Thyroid gland (tissue), 4 donors: ENCODE measurements at regions not wholly inside any gene's neighbourhood (a gene's known extent, or its start where the extent isn't known, plus 50 kb on each side); places are given as distances from the start of the nearest gene placed in this dataset.

Experiments used
- DNase-seq, 2 donors: peaks; one replicate each; pipeline ENCODE4 v3.0.0-alpha.2; 2019
- H3K27ac ChIP-seq, 3 donors: fragments of 200-600 bp; sonication (generic); 1 replicate in 2 of 3; 2 replicates in 1 of 3; pipeline ENCODE4 v1.5.1; 2016 to 2019; ENCODE audit warnings: mild to moderate bottlenecking in 1 of 3, moderate library complexity in 1 of 3
- H3K27me3 ChIP-seq: fragments of 200-600 bp; sonication (generic); one replicate; pipeline ENCODE4 v1.5.1; 2019
- H3K36me3 ChIP-seq, 2 donors: fragments of 200-600 bp; sonication (generic); one replicate each; pipeline ENCODE4 v1.5.1; 2016 to 2019
- H3K4me1 ChIP-seq, 2 donors: fragments of 200-600 bp; sonication (generic); one replicate each; pipeline ENCODE4 v1.5.1; 2017 to 2019
- H3K4me3 ChIP-seq, 3 donors: fragments of 200-600 bp; sonication (generic); replicated peaks in 1 of 3; 1 replicate in 2 of 3; 2 replicates in 1 of 3; pipeline ENCODE4 v1.5.1; 2016; ENCODE audit warnings: mild to moderate bottlenecking in 1 of 3
- H3K9me3 ChIP-seq: fragments of 200-600 bp; sonication (generic); one replicate; pipeline ENCODE4 v1.5.1; 2017
- POLR2A ChIP-seq, 2 donors: fragments of 450-650 bp; IDR thresholded peaks; one replicate each; pipeline ENCODE4 v1.6.1; 2017; ENCODE audit warnings: antibody characterized with exemption in 2 of 2, mild to moderate bottlenecking in 2 of 2, moderate library complexity in 1 of 2
- WGBS, 2 donors: methylation state at CpG; one replicate each; pipeline ENCODE4 v1.1.5; 2017; 5-methylcytosine and 5-hydroxymethylcytosine counted together
- intact Hi-C: fragments of 100-400 bp; cut with DNase I; formaldehyde crosslinking; loops from one replicate; pipeline ENCODE4 v1.15.1; 2023
- TF ChIP-seq, protein P1 (sequence below), 6 experiments: fragments of 200-600 bp in 3 of 6; fragments of 450-650 bp in 3 of 6; sonication (generic) in 3 of 6; IDR thresholded peaks; one replicate each; pipeline ENCODE4 v1.5.1; 2016 to 2019; ENCODE audit warnings: antibody characterized with exemption in 6 of 6, mild to moderate bottlenecking in 2 of 6, inconsistent platforms in 1 of 6, moderate library complexity in 1 of 6

- WGBS, 2 donors: 2 to 3% methylated on average over 15 of the region's 15 CpGs
- Histone ChIP-seq H3K27ac (peak overlapping the region; percentile 68 to 93 (median 81)), H3K27me3 (no peaks in the 10 kb centered on the region), H3K4me1 (peaks cover 0 to 11% of the 10 kb centered on the region in 2 donors), H3K4me3 (peak overlapping the region; percentile 59 to 82 (median 81)), H3K36me3 (no peaks in the 10 kb centered on the region), H3K9me3 (no peaks in the 10 kb centered on the region)
- TF ChIP-seq, protein P1, sequence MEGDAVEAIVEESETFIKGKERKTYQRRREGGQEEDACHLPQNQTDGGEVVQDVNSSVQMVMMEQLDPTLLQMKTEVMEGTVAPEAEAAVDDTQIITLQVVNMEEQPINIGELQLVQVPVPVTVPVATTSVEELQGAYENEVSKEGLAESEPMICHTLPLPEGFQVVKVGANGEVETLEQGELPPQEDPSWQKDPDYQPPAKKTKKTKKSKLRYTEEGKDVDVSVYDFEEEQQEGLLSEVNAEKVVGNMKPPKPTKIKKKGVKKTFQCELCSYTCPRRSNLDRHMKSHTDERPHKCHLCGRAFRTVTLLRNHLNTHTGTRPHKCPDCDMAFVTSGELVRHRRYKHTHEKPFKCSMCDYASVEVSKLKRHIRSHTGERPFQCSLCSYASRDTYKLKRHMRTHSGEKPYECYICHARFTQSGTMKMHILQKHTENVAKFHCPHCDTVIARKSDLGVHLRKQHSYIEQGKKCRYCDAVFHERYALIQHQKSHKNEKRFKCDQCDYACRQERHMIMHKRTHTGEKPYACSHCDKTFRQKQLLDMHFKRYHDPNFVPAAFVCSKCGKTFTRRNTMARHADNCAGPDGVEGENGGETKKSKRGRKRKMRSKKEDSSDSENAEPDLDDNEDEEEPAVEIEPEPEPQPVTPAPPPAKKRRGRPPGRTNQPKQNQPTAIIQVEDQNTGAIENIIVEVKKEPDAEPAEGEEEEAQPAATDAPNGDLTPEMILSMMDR (IDR thresholded peaks at IDR 0.05): no peak
- no peak for TF ChIP-seq POLR2A (IDR thresholded peaks at IDR 0.05)
- intact Hi-C loops: no loop called here
- DNase-seq: peak in 1 of 2 donors; percentile 20
These were observed 387.5 kb downstream of the BCAT1 start for GRCh38 chr12:24561411-24561871.

- H3K27me3 ChIP-seq: no peaks in the 10 kb centered on the region
- intact Hi-C loops: no loop called here
- TF ChIP-seq, protein P1 (IDR thresholded peaks at IDR 0.05): no peak
- no peak for TF ChIP-seq POLR2A (IDR thresholded peaks at IDR 0.05)
- DNase-seq: peak; percentile 22 to 24
- WGBS, 2 donors: 14 to 17% methylated on average over 2 of the region's 2 CpGs
- peak overlapping the region; percentile 68 to 93 (median 81) for H3K27ac ChIP-seq
- H3K4me3 ChIP-seq: peak overlapping the region in 2 of 3 donors; percentile 81 to 82
- H3K36me3 ChIP-seq: no peaks in the 10 kb centered on the region
- no peaks in the 10 kb centered on the region for H3K9me3 ChIP-seq
- H3K4me1 ChIP-seq: peaks cover 0 to 11% of the 10 kb centered on the region in 2 donors
These were observed 388.1 kb downstream of the BCAT1 start for GRCh38 chr12:24560831-24561271.

GRCh38 chr12:24560192-24560775, 388.6 kb downstream of the BCAT1 start:
- intact Hi-C loops: no loop called here
- H3K27me3 ChIP-seq: no peaks in the 10 kb centered on the region
- H3K36me3 ChIP-seq: no peaks in the 10 kb centered on the region
- 59 to 74% methylated on average over 2 of the region's 2 CpGs for WGBS, 2 donors
- H3K4me3 ChIP-seq: no peak overlapping the region
- TF ChIP-seq, protein P1 (IDR thresholded peaks at IDR 0.05): no peak
- TF ChIP-seq POLR2A (IDR thresholded peaks at IDR 0.05): no peak
- DNase-seq: no peak
- H3K27ac ChIP-seq: peak overlapping the region in 2 of 3 donors; percentile 81 to 93
- no peaks in the 10 kb centered on the region for H3K9me3 ChIP-seq
- peaks cover 0 to 11% of the 10 kb centered on the region in 2 donors for H3K4me1 ChIP-seq

DNA sequence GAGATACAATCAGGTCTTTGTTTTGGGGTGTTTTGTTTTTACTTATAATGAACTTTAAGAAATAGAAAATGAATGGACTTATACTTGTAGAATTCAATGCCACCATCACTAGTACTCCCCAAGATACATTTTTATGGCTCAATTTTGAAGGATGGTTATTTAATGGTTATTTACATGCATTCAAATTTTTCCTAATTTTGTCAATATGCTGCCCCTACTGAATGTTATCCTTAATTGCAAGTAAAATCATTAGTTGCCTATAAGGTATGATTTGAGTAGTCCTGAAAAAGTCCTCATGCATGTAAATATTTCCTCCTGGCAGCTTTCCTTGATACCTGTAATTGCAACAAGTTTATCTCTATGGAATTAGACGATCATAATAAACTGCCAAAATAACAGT, 391.2 kb downstream of the BCAT1 start:
- WGBS, 2 donors: 96 to 98% methylated on average over 1 of the region's 1 CpG

GRCh38 chr12:24555730-24556129, 393.2 kb downstream of the BCAT1 start:
- H3K9me3 ChIP-seq: no peaks in the 10 kb centered on the region
- no peak overlapping the region for H3K27ac ChIP-seq
- intact Hi-C loops: no loop called here
- H3K4me1 ChIP-seq: peaks cover 6 to 10% of the 10 kb centered on the region in 2 donors
- H3K27me3 ChIP-seq: no peaks in the 10 kb centered on the region
- DNase-seq: no peak
- TF ChIP-seq POLR2A (IDR thresholded peaks at IDR 0.05): no peak
- WGBS, 2 donors: 84 to 89% methylated on average over 2 of the region's 2 CpGs
- H3K36me3 ChIP-seq: no peaks in the 10 kb centered on the region
- no peak overlapping the region for H3K4me3 ChIP-seq

More for the DNA sequence above, 391.2 kb downstream of the BCAT1 start:
- H3K4me1 ChIP-seq: peaks cover 10 to 11% of the 10 kb centered on the region in 2 donors
- no peak for TF ChIP-seq POLR2A (IDR thresholded peaks at IDR 0.05)
- TF ChIP-seq, protein P1 (IDR thresholded peaks at IDR 0.05): no peak
- no peak for DNase-seq
- H3K4me3 ChIP-seq: no peak overlapping the region
- H3K27me3 ChIP-seq: no peaks in the 10 kb centered on the region
- no peaks in the 10 kb centered on the region for H3K36me3 ChIP-seq
- intact Hi-C loops: no loop called here
- H3K27ac ChIP-seq: no peak overlapping the region
- H3K9me3 ChIP-seq: no peaks in the 10 kb centered on the region
